Heart left ventricle (tissue), 13 donors: ENCODE measurements at regions not wholly inside any gene's neighbourhood (a gene's known extent, or its start where the extent isn't known, plus 50 kb on each side); places are given as distances from the start of the nearest gene placed in this dataset.

ENCODE experiments used
- CTCF ChIP-seq, 12 donors: fragments of 200-600 bp; sonication (generic) in 4 of 12; IDR thresholded peaks; one replicate each; pipeline versions ENCODE4 v1.5.0 to v1.8.0; 2018 to 2022; ENCODE audit warnings: antibody characterized with exemption in 12 of 12, mild to moderate bottlenecking in 5 of 12
- POLR2A ChIP-seq, 2 donors: fragments of 450-650 bp; IDR thresholded peaks; one replicate each; pipeline ENCODE4 v1.6.1; 2017; ENCODE audit warnings: antibody characterized with exemption in 2 of 2, mild to moderate bottlenecking in 2 of 2, moderate library complexity in 2 of 2
- donor health status: ischemic (EF 13 %, LVEDD 7.1; RV severe dilation, severe dysfunction).
- donor health status: DM: no; HTN: yes; CAD: no.
- donor health status: DM: no; HTN: no; CAD: no.
- donor health status: ischemic (EF 25% LVEDD 6.9; RV normal size, moderate dysfunction).
- donor health status: ischemic (EF 25% LVEDD 5.7; RV mildly dilated, moderate dysfunction).
- donor health status: ischemic (EF 35%, LVEDD 5.7; RV mildly dilated, moderate dysfunction).
- donor health status: nonischemic (EF 11% LVEDD 7.7; RV severe dilation, severe dysfunction).
- donor health status: DM: yes; HTN: yes; CAD: no.
- donor health status: PGD.
- donor health status: ischemic (EF 29% LVEDD 5.4; RV normal size, mild dysfunction).
- donor health status: nonischemic (EF 23%, LVEDD 6.1; RV moderate dilation, normal function).

- TF ChIP-seq POLR2A (IDR thresholded peaks at IDR 0.05), result no peak
- peak in 4 of 12 donors; percentile 6 to 23 (median 10) for TF ChIP-seq CTCF (IDR thresholded peaks at IDR 0.05)
Measured at GRCh38 chr6:1552296-1552761, 57.4 kb upstream of the FOXC1 start.
